Kidney epithelial cell (primary cell): ENCODE measurements at regions not wholly inside any gene's neighbourhood (a gene's known extent, or its start where the extent isn't known, plus 50 kb on each side); places are given as distances from the start of the nearest gene placed in this dataset.

Experiments used
- DNase-seq: peaks from one replicate; pipeline ENCODE4 v3.0.0-alpha.2; 2010; ENCODE audit warnings: low read depth
- H3K27me3 ChIP-seq: 2 replicates; pipeline ENCODE4 v1.6.0; 2011; ENCODE audit warnings: low read length; ENCODE audit not compliant: control insufficient read depth, insufficient read depth
- H3K36me3 ChIP-seq: 2 replicates; pipeline ENCODE4 v1.5.1; 2011; ENCODE audit warnings: low read length; ENCODE audit not compliant: control insufficient read depth, insufficient read depth
- H3K4me3 ChIP-seq: 2 replicates; pipeline ENCODE4 v1.5.1; 2011; ENCODE audit warnings: low read depth, mild to moderate bottlenecking, control low read depth, low read length
- CTCF ChIP-seq: IDR thresholded peaks from 2 replicates; pipeline ENCODE4 v1.5.1; 2011; ENCODE audit warnings: mild to moderate bottlenecking, moderate library complexity, low read length, control low read depth, inconsistent platforms; ENCODE audit not compliant: insufficient read depth, poor library complexity, severe bottlenecking

- no peak for DNase-seq
- TF ChIP-seq CTCF = peak; percentile 37
- no peaks in the 10 kb centered on the region for H3K27me3 ChIP-seq
Observed at GRCh38 chr19:28239270-28239669, 973.7 kb downstream of the UQCRFS1 start.

GRCh38 chr19:28238270-28238820, 974.6 kb downstream of the UQCRFS1 start:
- no peaks in the 10 kb centered on the region for H3K27me3 ChIP-seq
- no peak for DNase-seq
- TF ChIP-seq CTCF = no peak
- no peaks in the 10 kb centered on the region for H3K36me3 ChIP-seq
- no peak overlapping the region for H3K4me3 ChIP-seq

More at GRCh38 chr19:28239270-28239669, 973.7 kb downstream of the UQCRFS1 start:
- Histone ChIP-seq H3K4me3 (no peak overlapping the region), H3K36me3 (no peaks in the 10 kb centered on the region)

- no peak for DNase-seq
- TF ChIP-seq CTCF = no peak
- H3K36me3 ChIP-seq = no peaks in the 10 kb centered on the region
- H3K27me3 ChIP-seq = no peaks in the 10 kb centered on the region
- H3K4me3 ChIP-seq = no peak overlapping the region
Observed at GRCh38 chr19:28235606-28236125, 977.3 kb downstream of the UQCRFS1 start.

- peak; percentile 25 for DNase-seq
- no peaks in the 10 kb centered on the region for H3K36me3 ChIP-seq
- H3K27me3 ChIP-seq = no peaks in the 10 kb centered on the region
- no peak overlapping the region for H3K4me3 ChIP-seq
- no peak for TF ChIP-seq CTCF
Observed at GRCh38 chr19:28234637-28235036, 978.3 kb downstream of the UQCRFS1 start.

GRCh38 chr19:28228854-28229253, 984.1 kb downstream of the UQCRFS1 start:
- TF ChIP-seq CTCF = no peak
- no peaks in the 10 kb centered on the region for H3K36me3 ChIP-seq
- no peak overlapping the region for H3K4me3 ChIP-seq
- no peak for DNase-seq
- no peaks in the 10 kb centered on the region for H3K27me3 ChIP-seq

- no peak for DNase-seq
- TF ChIP-seq CTCF = no peak
- Histone ChIP-seq H3K4me3 (no peak overlapping the region), H3K27me3 (no peaks in the 10 kb centered on the region), H3K36me3 (no peaks in the 10 kb centered on the region)
Observed at GRCh38 chr19:28224441-28224840, 988.5 kb downstream of the UQCRFS1 start.
